ENCODE measurements at regions not wholly inside any gene's neighbourhood (a gene's known extent, or its start where the extent isn't known, plus 50 kb on each side); places are given as distances from the start of the nearest gene placed in this dataset.

GRCh38 chr7:142328551-142328950 lies 70.7 kb upstream of the PRSS58 start:
- DNase-seq (ENCODE audit: low read depth): no peak

DNA sequence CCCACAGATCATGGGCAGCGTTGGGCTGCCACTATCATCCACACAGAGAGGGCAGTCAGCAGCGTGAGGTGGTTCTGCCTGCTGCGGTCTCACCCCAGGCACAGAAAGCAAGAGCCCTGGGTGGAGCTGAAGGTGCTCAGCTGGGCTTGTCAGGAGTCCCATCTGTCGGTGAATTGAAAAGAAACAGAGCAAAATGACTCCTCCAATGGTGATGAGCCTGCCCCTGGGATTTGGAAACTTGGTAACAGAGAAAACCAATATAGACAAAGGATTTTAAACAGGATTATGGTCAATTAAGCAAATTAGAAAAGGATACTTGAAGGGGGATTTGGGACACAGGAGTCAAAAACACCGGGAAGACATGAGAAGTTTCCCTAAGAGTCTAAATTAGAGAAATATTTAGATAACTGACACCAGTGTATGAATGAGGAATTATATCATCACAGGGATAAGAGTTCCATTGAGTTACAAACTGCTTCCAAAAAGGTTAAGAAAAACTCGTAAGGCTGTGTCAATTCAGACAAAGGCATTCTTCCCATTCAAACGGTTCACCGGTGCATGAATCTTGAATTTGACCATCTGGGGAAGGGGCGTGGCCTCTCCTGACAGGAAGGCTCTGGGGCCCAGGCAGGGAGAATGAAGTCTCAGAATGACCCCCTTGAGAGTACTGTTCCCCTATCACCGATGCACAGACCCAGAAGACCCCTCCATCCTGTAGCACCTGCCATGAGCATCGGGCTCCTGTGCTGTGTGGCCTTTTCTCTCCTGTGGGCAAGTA lies 70.0 kb upstream of the PRSS58 start:
- DNase-seq (ENCODE audit: low read depth): no peak

- DNase-seq (ENCODE audit: low read depth): no peak
Observed at GRCh38 chr7:142323706-142324105, 65.8 kb upstream of the PRSS58 start.

GRCh38 chr7:142321391-142321790 lies 63.5 kb upstream of the PRSS58 start:
- no peak for DNase-seq (ENCODE audit: low read depth)

DNA sequence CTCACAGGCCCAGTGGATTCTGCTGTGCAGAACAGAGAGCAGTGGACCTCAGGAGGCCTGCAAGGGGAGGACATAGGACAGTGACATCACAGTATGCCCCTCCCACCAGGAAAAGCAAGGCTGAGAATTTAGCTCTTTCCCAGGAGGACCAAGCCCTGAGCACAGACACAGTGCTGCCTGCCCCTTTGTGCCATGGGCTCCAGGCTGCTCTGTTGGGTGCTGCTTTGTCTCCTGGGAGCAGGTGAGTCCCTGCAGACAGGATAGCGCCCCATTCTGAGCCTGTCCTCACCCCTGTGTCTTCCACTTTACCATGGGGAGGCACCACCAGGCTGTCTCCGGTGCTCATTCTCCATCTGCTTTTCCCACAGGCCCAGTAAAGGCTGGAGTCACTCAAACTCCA lies 63.0 kb upstream of the PRSS58 start:
- no peak for DNase-seq (ENCODE audit: low read depth)

GRCh38 chr7:142319970-142320369 lies 62.1 kb upstream of the PRSS58 start:
- no peak for DNase-seq (ENCODE audit: low read depth)

- DNase-seq (ENCODE audit: low read depth): no peak
Observed at GRCh38 chr7:142314281-142314680, 56.4 kb upstream of the PRSS58 start.

DNA sequence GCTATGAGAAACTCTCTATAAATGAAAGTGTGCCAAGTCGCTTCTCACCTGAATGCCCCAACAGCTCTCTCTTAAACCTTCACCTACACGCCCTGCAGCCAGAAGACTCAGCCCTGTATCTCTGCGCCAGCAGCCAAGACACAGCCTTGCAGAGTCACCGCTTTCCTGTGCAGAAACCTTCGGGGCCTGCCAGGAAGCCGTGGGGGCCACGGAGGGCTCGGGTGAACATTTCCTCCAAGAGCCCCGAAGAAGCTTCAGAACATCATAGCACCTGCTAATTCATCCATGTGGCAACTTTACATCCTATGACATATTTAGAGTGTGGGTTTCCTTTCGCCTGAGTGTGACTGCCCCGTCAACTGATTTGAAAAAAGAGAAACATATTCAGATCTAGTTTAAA lies 55.7 kb upstream of the PRSS58 start:
- no peak for DNase-seq (ENCODE audit: low read depth)

GRCh38 chr7:142311876-142312275 lies 54.0 kb upstream of the PRSS58 start:
- no peak for DNase-seq (ENCODE audit: low read depth)

DNA sequence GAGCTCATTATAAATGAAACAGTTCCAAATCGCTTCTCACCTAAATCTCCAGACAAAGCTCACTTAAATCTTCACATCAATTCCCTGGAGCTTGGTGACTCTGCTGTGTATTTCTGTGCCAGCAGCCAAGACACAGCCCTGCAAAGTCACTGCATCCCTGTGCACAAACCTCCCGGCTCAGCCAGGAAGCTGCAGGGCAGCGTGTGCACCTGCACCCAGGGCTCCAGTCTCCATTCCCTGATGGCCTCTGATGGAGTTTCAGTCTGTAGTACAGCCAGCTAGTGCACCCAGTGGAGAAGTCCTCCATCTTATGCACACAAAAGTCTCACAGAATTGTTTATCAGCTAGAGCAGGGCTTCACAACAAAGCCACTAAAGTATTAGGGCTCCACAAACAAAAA lies 51.1 kb upstream of the PRSS58 start:
- DNase-seq (ENCODE audit: low read depth): no peak

DNA sequence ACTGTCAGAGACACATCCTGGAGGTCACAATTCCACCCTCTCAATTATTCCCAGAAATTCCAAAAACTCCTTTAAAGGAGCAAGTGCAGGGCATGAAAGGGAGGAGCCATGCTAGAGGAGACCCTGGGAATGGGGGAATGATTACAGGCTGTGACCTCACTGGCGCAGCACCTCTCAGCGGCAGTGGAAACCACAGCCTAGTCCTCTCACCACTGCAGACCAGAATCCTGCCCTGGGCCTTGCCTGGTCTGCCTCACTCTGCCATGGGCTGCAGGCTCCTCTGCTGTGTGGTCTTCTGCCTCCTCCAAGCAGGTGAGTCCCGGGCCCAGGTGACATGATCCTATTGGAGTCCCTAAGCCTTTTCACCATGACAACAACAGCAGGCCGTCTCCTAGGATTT lies 50.5 kb upstream of the PRSS58 start:
- no peak for DNase-seq (ENCODE audit: low read depth)
